Breast epithelium (tissue), 3 donors: ENCODE measurements at regions not wholly inside any gene's neighbourhood (a gene's known extent, or its start where the extent isn't known, plus 50 kb on each side); places are given as distances from the start of the nearest gene placed in this dataset.

Experiments
- POLR2A ChIP-seq: fragments of 450-650 bp; IDR thresholded peaks from one replicate; pipeline ENCODE4 v1.6.1; 2016; ENCODE audit warnings: antibody characterized with exemption, mild to moderate bottlenecking, moderate library complexity
- TF ChIP-seq, protein P1 (sequence below), 3 donors: fragments of 450-650 bp; IDR thresholded peaks; one replicate each; pipeline ENCODE4 v1.5.1; 2016 to 2017; ENCODE audit warnings: antibody characterized with exemption in 3 of 3, mild to moderate bottlenecking in 3 of 3, moderate library complexity in 3 of 3

GRCh38 chr2:878245-878930 lies 72.3 kb upstream of the SNTG2 start:
- TF ChIP-seq, protein P1, sequence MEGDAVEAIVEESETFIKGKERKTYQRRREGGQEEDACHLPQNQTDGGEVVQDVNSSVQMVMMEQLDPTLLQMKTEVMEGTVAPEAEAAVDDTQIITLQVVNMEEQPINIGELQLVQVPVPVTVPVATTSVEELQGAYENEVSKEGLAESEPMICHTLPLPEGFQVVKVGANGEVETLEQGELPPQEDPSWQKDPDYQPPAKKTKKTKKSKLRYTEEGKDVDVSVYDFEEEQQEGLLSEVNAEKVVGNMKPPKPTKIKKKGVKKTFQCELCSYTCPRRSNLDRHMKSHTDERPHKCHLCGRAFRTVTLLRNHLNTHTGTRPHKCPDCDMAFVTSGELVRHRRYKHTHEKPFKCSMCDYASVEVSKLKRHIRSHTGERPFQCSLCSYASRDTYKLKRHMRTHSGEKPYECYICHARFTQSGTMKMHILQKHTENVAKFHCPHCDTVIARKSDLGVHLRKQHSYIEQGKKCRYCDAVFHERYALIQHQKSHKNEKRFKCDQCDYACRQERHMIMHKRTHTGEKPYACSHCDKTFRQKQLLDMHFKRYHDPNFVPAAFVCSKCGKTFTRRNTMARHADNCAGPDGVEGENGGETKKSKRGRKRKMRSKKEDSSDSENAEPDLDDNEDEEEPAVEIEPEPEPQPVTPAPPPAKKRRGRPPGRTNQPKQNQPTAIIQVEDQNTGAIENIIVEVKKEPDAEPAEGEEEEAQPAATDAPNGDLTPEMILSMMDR (IDR thresholded peaks at IDR 0.05), result no peak
- no peak for TF ChIP-seq POLR2A
